Loucy (cell line): ENCODE measurements at regions not wholly inside any gene's neighbourhood (a gene's known extent, or its start where the extent isn't known, plus 50 kb on each side); places are given as distances from the start of the nearest gene placed in this dataset.
"Not testable (repeated sequence)": the region's sequence is repeated elsewhere in the genome, so short reads cannot be mapped to it uniquely, and the experiment has no call there.

Experiments used
- H2AFZ ChIP-seq: fragments of 200-600 bp; sonication (generic); 2 replicates; pipeline ENCODE4 v1.6.0; 2016; ENCODE audit warnings: antibody characterized with exemption, mild to moderate bottlenecking, low read length, moderate library complexity
- H3F3A ChIP-seq: fragments of 200-600 bp; 2 replicates; pipeline ENCODE4 v1.6.0; 2016; ENCODE audit warnings: antibody characterized with exemption, low read depth, mild to moderate bottlenecking
- H3K27me3 ChIP-seq: fragments of 200-600 bp; sonication (generic); 2 replicates; pipeline ENCODE4 v1.6.1; 2014; ENCODE audit warnings: low read length, mild to moderate bottlenecking; ENCODE audit not compliant: insufficient read depth, poor library complexity, severe bottlenecking
- H3K36me3 ChIP-seq: fragments of 200-600 bp; sonication (generic); 2 replicates; pipeline ENCODE4 v1.6.1; 2016; ENCODE audit warnings: low read length; ENCODE audit not compliant: insufficient read depth
- H3K4me1 ChIP-seq: fragments of 200-600 bp; sonication (generic); 2 replicates; pipeline ENCODE4 v1.5.1; 2014; ENCODE audit warnings: low read length, mild to moderate bottlenecking; ENCODE audit not compliant: insufficient read depth, poor library complexity, severe bottlenecking
- H3K4me2 ChIP-seq: fragments of 200-600 bp; sonication (generic); 2 replicates; pipeline ENCODE4 v1.6.0; 2014; ENCODE audit warnings: antibody characterized with exemption, low read length, low read depth, mild to moderate bottlenecking; ENCODE audit not compliant: poor library complexity, severe bottlenecking
- H3K4me3 ChIP-seq: fragments of 200-600 bp; sonication (generic); 2 replicates; pipeline ENCODE4 v1.5.1; 2014; ENCODE audit warnings: low read length, mild to moderate bottlenecking, mixed read lengths; ENCODE audit not compliant: poor library complexity, severe bottlenecking
- H3K79me2 ChIP-seq: fragments of 200-600 bp; sonication (generic); 2 replicates; pipeline ENCODE4 v1.6.1; 2014; ENCODE audit warnings: low read length; ENCODE audit not compliant: insufficient read depth
- H3K9ac ChIP-seq: fragments of 200-600 bp; sonication (generic); 2 replicates; pipeline ENCODE4 v1.6.0; 2014; ENCODE audit warnings: mild to moderate bottlenecking, low read depth, low read length, moderate library complexity; ENCODE audit not compliant: poor library complexity, severe bottlenecking
- H3K9me2 ChIP-seq: fragments of 200-600 bp; sonication (generic); replicated peaks from 2 replicates; pipeline ENCODE4 v1.6.1; 2016; ENCODE audit warnings: low read depth, low read length, mixed read lengths
- H3K9me3 ChIP-seq: fragments of 200-600 bp; sonication (generic); 2 replicates; pipeline ENCODE4 v1.6.1; 2014; ENCODE audit warnings: mild to moderate bottlenecking, antibody characterized with exemption, low read length, low read depth; ENCODE audit not compliant: insufficient read depth
- H4K20me1 ChIP-seq: fragments of 200-600 bp; sonication (generic); 2 replicates; pipeline ENCODE4 v1.6.0; 2014; ENCODE audit warnings: antibody characterized with exemption, low read length, mild to moderate bottlenecking; ENCODE audit not compliant: insufficient read depth, poor library complexity, severe bottlenecking
- CTCF ChIP-seq: fragments of 200-600 bp; sonication (generic); conservative IDR thresholded peaks from 2 replicates; pipeline ENCODE4 v1.5.1; 2014; ENCODE audit warnings: mild to moderate bottlenecking, antibody characterized with exemption, low read length
- EZH2phosphoT487 ChIP-seq: fragments of 200-600 bp; IDR thresholded peaks from 2 replicates; pipeline ENCODE4 v1.6.1; 2018; ENCODE audit warnings: antibody characterized with exemption, mild to moderate bottlenecking, moderate library complexity, borderline replicate concordance

- Histone ChIP-seq H3K4me3 (no peak overlapping the region), H3K4me1 (no peaks in the 10 kb centered on the region), H3K36me3 (no peaks in the 10 kb centered on the region), H3F3A (no peaks in the 10 kb centered on the region), H3K9ac (no peak overlapping the region), H3K4me2 (no peak overlapping the region), H3K9me2 (no peaks in the 10 kb centered on the region), H3K27me3 (no peaks in the 10 kb centered on the region), H3K79me2 (no peaks in the 10 kb centered on the region), H4K20me1 (no peaks in the 10 kb centered on the region), H3K9me3 (no peaks in the 10 kb centered on the region), H2AFZ (no peak overlapping the region)
- TF ChIP-seq CTCF (no peak), EZH2phosphoT487 (no peak)
These were observed 103.3 kb upstream of the ARMC3 start for GRCh38 chr10:22824520-22824919.

- H2AFZ ChIP-seq, result no peak overlapping the region
- no peaks in the 10 kb centered on the region for H3K79me2 ChIP-seq
- no peaks in the 10 kb centered on the region for H3K36me3 ChIP-seq
- H4K20me1 ChIP-seq, result no peaks in the 10 kb centered on the region
- H3K9me3 ChIP-seq, result no peaks in the 10 kb centered on the region
- no peak for TF ChIP-seq CTCF
- no peak for TF ChIP-seq EZH2phosphoT487
- no peak overlapping the region for H3K4me2 ChIP-seq
- no peaks in the 10 kb centered on the region for H3F3A ChIP-seq
- no peak overlapping the region for H3K9ac ChIP-seq
- no peak overlapping the region for H3K4me3 ChIP-seq
- H3K4me1 ChIP-seq, result no peaks in the 10 kb centered on the region
- H3K9me2 ChIP-seq, result no peaks in the 10 kb centered on the region
- no peaks in the 10 kb centered on the region for H3K27me3 ChIP-seq
These were observed 104.7 kb upstream of the ARMC3 start for GRCh38 chr10:22823109-22823508.

- not testable (repeated sequence) for H3K4me3 ChIP-seq, H3K9ac ChIP-seq
These were observed 105.9 kb upstream of the ARMC3 start for GRCh38 chr10:22821921-22822320.

DNA sequence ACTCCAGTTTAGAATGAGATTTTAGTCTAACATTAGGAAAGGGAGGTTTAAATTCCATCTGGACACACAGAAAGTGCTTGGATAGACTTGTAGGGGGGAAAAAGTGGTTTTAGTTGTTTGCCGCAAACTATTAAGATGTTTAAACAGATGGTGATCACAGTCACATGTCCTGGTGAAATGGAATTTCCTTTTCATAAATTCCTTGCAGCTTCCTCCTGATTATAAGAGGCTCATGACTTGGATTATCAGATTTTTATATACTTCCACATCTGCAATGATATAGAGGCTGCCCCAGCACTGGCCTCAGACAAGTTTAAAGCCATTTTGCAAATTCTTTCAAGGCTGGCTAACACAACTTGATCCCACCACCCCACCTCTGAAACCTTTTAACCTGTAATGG lies 106.4 kb upstream of the ARMC3 start:
- no peaks in the 10 kb centered on the region for H3F3A ChIP-seq
- H3K9ac ChIP-seq, result no peak overlapping the region
- H3K36me3 ChIP-seq, result no peaks in the 10 kb centered on the region
- H3K4me2 ChIP-seq, result no peak overlapping the region
- TF ChIP-seq CTCF (no peak), EZH2phosphoT487 (no peak)
- H3K27me3 ChIP-seq, result no peaks in the 10 kb centered on the region
- no peaks in the 10 kb centered on the region for H4K20me1 ChIP-seq
- no peaks in the 10 kb centered on the region for H3K9me3 ChIP-seq
- no peaks in the 10 kb centered on the region for H3K9me2 ChIP-seq
- H2AFZ ChIP-seq, result no peak overlapping the region
- no peak overlapping the region for H3K4me3 ChIP-seq
- H3K79me2 ChIP-seq, result no peaks in the 10 kb centered on the region
- peaks cover 9% of the 10 kb centered on the region for H3K4me1 ChIP-seq

More at GRCh38 chr10:22821921-22822320, 105.9 kb upstream of the ARMC3 start:
- not testable (repeated sequence) for H3K27me3 ChIP-seq, H3K36me3 ChIP-seq, H3K9me2 ChIP-seq, H4K20me1 ChIP-seq, H3F3A ChIP-seq, H3K4me2 ChIP-seq, H2AFZ ChIP-seq, H3K9me3 ChIP-seq, H3K79me2 ChIP-seq, H3K4me1 ChIP-seq
